MM.1S (cell line): ENCODE measurements at regions not wholly inside any gene's neighbourhood (a gene's known extent, or its start where the extent isn't known, plus 50 kb on each side); places are given as distances from the start of the nearest gene placed in this dataset.

ENCODE experiments used
- DNase-seq: peaks from one replicate; pipeline ENCODE4 v3.0.0-alpha.2; 2015
- H2AFZ ChIP-seq: fragments of 300-600 bp; sonication (generic); 2 replicates; pipeline ENCODE4 v1.6.0; 2016; ENCODE audit warnings: antibody characterized with exemption, low read length
- H3F3A ChIP-seq: fragments of 300-600 bp; sonication (generic); 2 replicates; pipeline ENCODE4 v1.6.1; 2016; ENCODE audit warnings: mild to moderate bottlenecking, antibody characterized with exemption, low read length, moderate library complexity, mixed read lengths; ENCODE audit not compliant: insufficient read depth
- H3K27ac ChIP-seq: fragments of 300-600 bp; sonication (generic); 2 replicates; pipeline ENCODE4 v1.5.1; 2016; ENCODE audit warnings: mild to moderate bottlenecking, low read length
- H3K27me3 ChIP-seq: fragments of 300-600 bp; sonication (generic); replicated peaks from 2 replicates; pipeline ENCODE4 v1.6.0; 2016; ENCODE audit warnings: low read length; ENCODE audit not compliant: insufficient read depth
- H3K36me3 ChIP-seq: fragments of 300-600 bp; sonication (generic); replicated peaks from 2 replicates; pipeline ENCODE4 v1.6.1; 2016; ENCODE audit warnings: mild to moderate bottlenecking, low read length, mixed read lengths; ENCODE audit not compliant: insufficient read depth
- H3K4me1 ChIP-seq: fragments of 300-600 bp; sonication (generic); 2 replicates; pipeline ENCODE4 v1.6.1; 2016; ENCODE audit warnings: low read length, mixed read lengths
- H3K4me2 ChIP-seq: fragments of 300-600 bp; sonication (generic); 2 replicates; pipeline ENCODE4 v1.6.0; 2016; ENCODE audit warnings: low read depth, low read length
- H3K4me3 ChIP-seq: fragments of 300-600 bp; sonication (generic); 2 replicates; pipeline ENCODE4 v1.5.1; 2016; ENCODE audit warnings: low read length, mixed read lengths
- H3K79me2 ChIP-seq: fragments of 300-600 bp; sonication (generic); 2 replicates; pipeline ENCODE4 v1.6.1; 2016; ENCODE audit warnings: mixed run types, low read length, mixed read lengths
- H3K9ac ChIP-seq: fragments of 300-600 bp; sonication (generic); 2 replicates; pipeline ENCODE4 v1.6.1; 2016; ENCODE audit warnings: low read length, mixed read lengths
- H3K9me2 ChIP-seq: fragments of 300-600 bp; sonication (generic); replicated peaks from 2 replicates; pipeline ENCODE4 v1.6.1; 2016; ENCODE audit warnings: mild to moderate bottlenecking, low read length, mixed read lengths; ENCODE audit not compliant: insufficient read depth
- H3K9me3 ChIP-seq: fragments of 300-600 bp; sonication (generic); replicated peaks from 2 replicates; pipeline ENCODE4 v1.6.1; 2016; ENCODE audit warnings: mild to moderate bottlenecking, low read length, mixed read lengths; ENCODE audit not compliant: insufficient read depth
- H4K20me1 ChIP-seq: fragments of 300-600 bp; sonication (generic); 2 replicates; pipeline ENCODE4 v1.6.1; 2016; ENCODE audit warnings: mild to moderate bottlenecking, low read length, moderate library complexity, mixed read lengths; ENCODE audit not compliant: insufficient read depth
- EZH2 ChIP-seq: fragments of 300-600 bp; sonication (generic); optimal IDR thresholded peaks from 2 replicates; pipeline ENCODE3; 2017; ENCODE audit warnings: low read depth, mild to moderate bottlenecking, antibody characterized with exemption, low read length, mixed read lengths
- EZH2phosphoT487 ChIP-seq: fragments of 300-600 bp; sonication (generic); IDR thresholded peaks from 2 replicates; pipeline ENCODE4 v1.6.1; 2018; ENCODE audit warnings: antibody characterized with exemption, low read length
- TF ChIP-seq, protein P1 (sequence below): fragments of 300-600 bp; sonication (generic); IDR thresholded peaks from 2 replicates; pipeline ENCODE4 v1.5.1; 2016; ENCODE audit warnings: antibody characterized with exemption, low read length, mixed read lengths

DNA sequence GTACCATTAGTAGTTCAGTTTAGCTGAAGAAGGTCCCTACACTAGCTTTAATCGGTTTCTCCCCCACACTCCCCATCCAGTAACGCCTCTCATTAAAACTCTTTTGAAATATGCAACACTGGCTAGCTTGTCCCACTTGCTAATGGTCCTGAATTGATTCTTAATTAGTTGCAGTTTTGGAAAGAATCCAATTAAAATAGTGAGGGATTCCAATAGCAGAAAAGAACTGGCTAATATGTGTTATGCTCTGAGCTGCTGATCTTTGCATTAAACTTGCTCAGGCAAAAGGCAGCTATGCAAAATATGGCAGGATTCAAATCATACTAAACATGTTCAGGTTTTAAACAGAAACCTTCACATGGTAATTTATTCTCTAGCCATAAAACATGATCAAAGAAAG, 252.5 kb upstream of the HNRNPA3 start:
- Histone ChIP-seq H2AFZ (no peak overlapping the region), H3K27me3 (no peaks in the 10 kb centered on the region), H4K20me1 (no peaks in the 10 kb centered on the region), H3K4me1 (no peaks in the 10 kb centered on the region), H3K27ac (no peak overlapping the region), H3K9ac (no peak overlapping the region), H3F3A (no peaks in the 10 kb centered on the region), H3K79me2 (no peaks in the 10 kb centered on the region), H3K36me3 (no peaks in the 10 kb centered on the region), H3K9me3 (no peaks in the 10 kb centered on the region), H3K4me2 (no peak overlapping the region), H3K4me3 (no peak overlapping the region), H3K9me2 (no peaks in the 10 kb centered on the region)
- TF ChIP-seq, protein P1, sequence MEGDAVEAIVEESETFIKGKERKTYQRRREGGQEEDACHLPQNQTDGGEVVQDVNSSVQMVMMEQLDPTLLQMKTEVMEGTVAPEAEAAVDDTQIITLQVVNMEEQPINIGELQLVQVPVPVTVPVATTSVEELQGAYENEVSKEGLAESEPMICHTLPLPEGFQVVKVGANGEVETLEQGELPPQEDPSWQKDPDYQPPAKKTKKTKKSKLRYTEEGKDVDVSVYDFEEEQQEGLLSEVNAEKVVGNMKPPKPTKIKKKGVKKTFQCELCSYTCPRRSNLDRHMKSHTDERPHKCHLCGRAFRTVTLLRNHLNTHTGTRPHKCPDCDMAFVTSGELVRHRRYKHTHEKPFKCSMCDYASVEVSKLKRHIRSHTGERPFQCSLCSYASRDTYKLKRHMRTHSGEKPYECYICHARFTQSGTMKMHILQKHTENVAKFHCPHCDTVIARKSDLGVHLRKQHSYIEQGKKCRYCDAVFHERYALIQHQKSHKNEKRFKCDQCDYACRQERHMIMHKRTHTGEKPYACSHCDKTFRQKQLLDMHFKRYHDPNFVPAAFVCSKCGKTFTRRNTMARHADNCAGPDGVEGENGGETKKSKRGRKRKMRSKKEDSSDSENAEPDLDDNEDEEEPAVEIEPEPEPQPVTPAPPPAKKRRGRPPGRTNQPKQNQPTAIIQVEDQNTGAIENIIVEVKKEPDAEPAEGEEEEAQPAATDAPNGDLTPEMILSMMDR: no peak
- TF ChIP-seq EZH2phosphoT487 (no peak), EZH2 (no peak)
- DNase-seq: no peak

DNA sequence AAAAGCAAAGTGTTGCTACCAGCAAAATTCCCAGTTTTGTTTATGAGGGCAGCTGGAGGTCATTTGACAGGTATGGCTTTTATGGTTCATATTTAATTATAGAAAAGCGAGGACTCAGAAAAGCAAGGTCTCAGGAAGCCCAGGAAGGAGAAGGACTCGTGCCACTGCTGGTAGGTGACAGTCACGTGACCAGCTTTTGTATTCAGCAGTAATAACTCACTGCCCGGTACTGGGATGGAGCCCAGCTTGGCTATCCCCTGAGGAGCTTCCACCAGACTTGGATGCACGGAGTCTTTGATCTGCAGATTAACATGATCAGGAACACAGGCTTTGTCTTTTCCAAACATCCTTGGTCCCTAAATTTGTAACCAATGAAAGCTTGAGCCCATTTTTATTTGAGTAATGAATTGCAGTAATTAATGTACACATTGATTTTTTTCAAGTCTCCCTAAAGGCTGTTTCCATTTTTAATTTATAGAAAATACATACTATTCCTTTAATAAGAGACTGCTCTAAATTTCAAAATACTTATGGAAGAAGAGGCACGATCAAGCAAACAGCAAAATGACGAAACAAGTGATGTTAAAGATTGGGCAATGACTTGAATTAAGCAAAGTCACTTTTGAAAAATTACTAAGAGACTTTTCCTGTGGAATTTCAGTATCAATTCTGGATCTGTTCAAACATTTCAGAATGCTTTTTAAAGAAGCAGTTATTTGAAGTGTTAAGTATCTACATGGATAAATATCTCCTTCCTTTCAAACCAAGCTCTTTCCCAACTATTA, 251.7 kb upstream of the HNRNPA3 start:
- Histone ChIP-seq H2AFZ (no peak overlapping the region), H3K4me2 (no peak overlapping the region), H3K4me3 (no peak overlapping the region), H3K9me3 (no peaks in the 10 kb centered on the region), H3F3A (no peaks in the 10 kb centered on the region), H3K4me1 (no peaks in the 10 kb centered on the region), H3K9me2 (no peaks in the 10 kb centered on the region), H3K9ac (no peak overlapping the region), H3K27me3 (no peaks in the 10 kb centered on the region), H3K36me3 (no peaks in the 10 kb centered on the region), H3K79me2 (no peaks in the 10 kb centered on the region), H3K27ac (no peak overlapping the region), H4K20me1 (no peaks in the 10 kb centered on the region)
- TF ChIP-seq, protein P1: no peak
- TF ChIP-seq EZH2 (no peak), EZH2phosphoT487 (no peak)
- DNase-seq: no peak

DNA sequence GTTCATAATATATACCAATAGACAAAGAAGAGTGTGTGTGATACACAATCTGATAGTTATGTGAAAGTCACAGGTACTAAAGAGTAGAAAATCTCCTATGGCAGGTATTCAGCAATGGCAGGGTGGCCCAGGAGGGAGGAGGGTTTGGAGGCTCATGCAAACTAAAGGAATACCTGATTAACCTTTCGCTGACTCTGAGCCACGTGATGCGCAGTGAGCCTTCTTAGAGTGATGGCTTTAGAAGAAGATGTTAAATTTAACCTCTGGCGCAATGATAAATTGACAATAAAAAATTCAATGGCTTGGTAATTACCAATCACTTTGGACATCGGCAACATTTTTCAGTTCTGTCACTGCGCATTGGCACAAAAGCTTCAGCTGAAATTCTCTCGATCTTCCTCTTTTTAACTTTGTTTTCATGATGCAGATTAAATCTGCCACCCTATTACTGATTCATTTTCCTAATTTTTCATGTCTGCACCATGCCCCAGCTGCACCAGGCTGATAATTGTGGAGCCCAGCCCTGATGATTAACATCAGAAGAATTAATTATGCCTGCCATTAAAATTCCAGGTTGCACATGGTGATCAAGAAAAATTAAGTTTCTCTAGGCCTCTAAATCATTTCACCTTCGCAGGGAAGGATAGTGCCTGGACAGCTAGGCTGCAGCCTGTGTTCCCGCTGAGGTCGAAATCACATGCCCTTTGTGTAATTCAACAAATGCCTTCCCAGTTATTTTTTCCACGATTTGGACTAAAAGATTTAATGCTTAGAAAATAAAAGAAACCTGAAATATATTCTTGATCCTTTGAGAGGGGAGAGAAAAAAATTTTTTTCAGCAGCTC, 250.6 kb upstream of the HNRNPA3 start:
- H3K79me2 ChIP-seq: no peaks in the 10 kb centered on the region
- DNase-seq: no peak
- no peaks in the 10 kb centered on the region for H3K4me1 ChIP-seq
- no peaks in the 10 kb centered on the region for H3K9me3 ChIP-seq
- H3F3A ChIP-seq: no peaks in the 10 kb centered on the region
- no peaks in the 10 kb centered on the region for H3K36me3 ChIP-seq
- no peak overlapping the region for H3K4me2 ChIP-seq
- H2AFZ ChIP-seq: no peak overlapping the region
- no peaks in the 10 kb centered on the region for H3K27me3 ChIP-seq
- no peak overlapping the region for H3K27ac ChIP-seq
- no peak overlapping the region for H3K4me3 ChIP-seq
- TF ChIP-seq, protein P1: no peak
- H4K20me1 ChIP-seq: no peaks in the 10 kb centered on the region
- H3K9ac ChIP-seq: no peak overlapping the region
- H3K9me2 ChIP-seq: no peaks in the 10 kb centered on the region
